ENCODE measurements at regions not wholly inside any gene's neighbourhood (a gene's known extent, or its start where the extent isn't known, plus 50 kb on each side); places are given as distances from the start of the nearest gene placed in this dataset.
A peak's percentile ranks its signal among the peaks of the same experiment; 100 is the strongest.

- intact Hi-C loops (cut with micrococcal nuclease) = loop anchor here (5.0 kb wide), 1 partner anchor 937 kb away; no protein-coding TSS in a partner anchor
- no peak overlapping the region for H3K4me2 ChIP-seq (ENCODE audit: low read length)
- POLR2A ChIA-PET = no interaction called here
Measured at GRCh38 chr2:216775043-216775453, 79.7 kb upstream of the IGFBP5 start.

GRCh38 chr2:216774620-216775019 lies 79.3 kb upstream of the IGFBP5 start:
- DNase-seq (ENCODE audit: low read depth, low spot score) = no peak
- CTCF ChIA-PET = no interaction called here
- no TSS peak for BruUV-seq (replicated peaks)

More at GRCh38 chr2:216775043-216775453, 79.7 kb upstream of the IGFBP5 start:
- no peak overlapping the region for H2AFZ ChIP-seq (ENCODE audit: low read depth, low read length, poor library complexity, severe bottlenecking)
- H3K27ac ChIP-seq (ENCODE audit: low read depth, low read length) = no peak overlapping the region
- DNase-seq (ENCODE audit: low read depth, low spot score) (peak; percentile 4), ATAC-seq (no peak)
- H3K9me2 ChIP-seq (ENCODE audit: insufficient read depth) = no peaks in the 10 kb centered on the region
- H3K9ac ChIP-seq (ENCODE audit: low read length) = no peak overlapping the region
- H3K36me3 ChIP-seq (ENCODE audit: control insufficient read depth in 1 of 2, insufficient read depth in 2 of 2, low read length in 2 of 2) = no peaks in the 10 kb centered on the region
- H3K4me1 ChIP-seq (ENCODE audit: control insufficient read depth in 1 of 2, insufficient read depth in 2 of 2, low read length in 2 of 2) = no peaks in the 10 kb centered on the region
- H3K4me3 ChIP-seq (replicated peaks in 1 of 2; ENCODE audit: low read depth in 1 of 2, low read length in 2 of 2) = no peak overlapping the region
- 0 out of 2 replicates have a peak, but pooled peaks have one; percentile 11 for TF ChIP-seq MAX (IDR thresholded peaks at IDR 0.05)
- no peak for TF ChIP-seq FOSL1 (IDR thresholded peaks at IDR 0.05; ENCODE audit: low read depth)
- ChIA-PET RAD21 (ENCODE audit: low non-redundant PET in 1 of 2, low total read pairs in 2 of 2, uncharacterized antibody in 2 of 2, unreplicated experiment in 2 of 2) (interaction anchor here in 1 of 2 experiments (0.5 kb wide), 1 partner anchor 174 kb away, joined by 3 read pairs; no protein-coding TSS in a partner anchor), CTCF (no interaction called here)
- BruUV-seq (replicated peaks) = no TSS peak
- H3K9me3 ChIP-seq (ENCODE audit: control insufficient read depth in 1 of 2, insufficient read depth in 1 of 2, low read depth in 1 of 2, low read length in 2 of 2) = no peaks in the 10 kb centered on the region
- no peaks in the 10 kb centered on the region for H4K20me1 ChIP-seq (ENCODE audit: insufficient read depth)
- peaks cover 8% of the 10 kb centered on the region for H3K27me3 ChIP-seq (ENCODE audit: insufficient read depth, low read length)
- no peaks in the 10 kb centered on the region for H3K79me2 ChIP-seq (ENCODE audit: insufficient read depth, low read length)

More at GRCh38 chr2:216774620-216775019, 79.3 kb upstream of the IGFBP5 start:
- POLR2A ChIA-PET = no interaction called here
- H3K27ac ChIP-seq (ENCODE audit: low read depth, low read length) = no peak overlapping the region
- H3K79me2 ChIP-seq (ENCODE audit: insufficient read depth, low read length) = no peaks in the 10 kb centered on the region
- H4K20me1 ChIP-seq (ENCODE audit: insufficient read depth) = no peaks in the 10 kb centered on the region
- no peak overlapping the region for H3K9ac ChIP-seq (ENCODE audit: low read length)
- ATAC-seq = no peak
- RAD21 ChIA-PET (ENCODE audit: low non-redundant PET in 1 of 2, low total read pairs in 2 of 2, uncharacterized antibody in 2 of 2, unreplicated experiment in 2 of 2) = no interaction called here
- H3K4me2 ChIP-seq (ENCODE audit: low read length) = no peak overlapping the region
- intact Hi-C loops (cut with micrococcal nuclease) = loop anchor here (5.0 kb wide), 1 partner anchor 938 kb away; no protein-coding TSS in a partner anchor
- H3K4me3 ChIP-seq (replicated peaks in 1 of 2; ENCODE audit: low read depth in 1 of 2, low read length in 2 of 2) = no peak overlapping the region
- no peaks in the 10 kb centered on the region for H3K36me3 ChIP-seq (ENCODE audit: control insufficient read depth in 1 of 2, insufficient read depth in 2 of 2, low read length in 2 of 2)
- H3K4me1 ChIP-seq (ENCODE audit: control insufficient read depth in 1 of 2, insufficient read depth in 2 of 2, low read length in 2 of 2) = no peaks in the 10 kb centered on the region
- peaks cover 9% of the 10 kb centered on the region for H3K27me3 ChIP-seq (ENCODE audit: insufficient read depth, low read length)
- no peak overlapping the region for H2AFZ ChIP-seq (ENCODE audit: low read depth, low read length, poor library complexity, severe bottlenecking)
- no peak for TF ChIP-seq ZNF274 (IDR thresholded peaks at IDR 0.05; ENCODE audit: low read depth, low read length)
- no peak for TF ChIP-seq CEBPB (IDR thresholded peaks at IDR 0.05; ENCODE audit: low read depth)
- TF ChIP-seq CTCF (IDR thresholded peaks at IDR 0.05 in 2 of 3, conservative IDR thresholded peaks at IDR 0.05 in 1 of 3; ENCODE audit: borderline replicate concordance in 1 of 3, insufficient read depth in 1 of 3, low read depth in 2 of 3, low read length in 2 of 3) = no peak
- no peak for TF ChIP-seq ATF3 (IDR thresholded peaks at IDR 0.05)
- TF ChIP-seq SRF (IDR thresholded peaks at IDR 0.05; ENCODE audit: low read depth) = no peak
- no peak for TF ChIP-seq CBX3 (IDR thresholded peaks at IDR 0.05; ENCODE audit: low read depth)
- no peak for TF ChIP-seq JUND (IDR thresholded peaks at IDR 0.05)
- no peak for TF ChIP-seq EZH2phosphoT487 (IDR thresholded peaks at IDR 0.05; ENCODE audit: borderline replicate concordance)
- no peak for TF ChIP-seq EGR1 (IDR thresholded peaks at IDR 0.05; ENCODE audit: low read depth)
- no peak for TF ChIP-seq RAD21 (IDR thresholded peaks at IDR 0.05; ENCODE audit: low read depth)
- TF ChIP-seq ELF1 (IDR thresholded peaks at IDR 0.05; ENCODE audit: borderline replicate concordance, low read depth) = no peak
- TF ChIP-seq YY1 (IDR thresholded peaks at IDR 0.05; ENCODE audit: extremely low read depth, insufficient replicate concordance, low read depth, low read length) = no peak
- TF ChIP-seq EZH2 (IDR thresholded peaks at IDR 0.05) = no peak
- TF ChIP-seq POLR2A (IDR thresholded peaks at IDR 0.05; ENCODE audit: borderline replicate concordance, extremely low read depth, insufficient read depth, insufficient read length) = no peak
- no peak for TF ChIP-seq POLR2AphosphoS5 (IDR thresholded peaks at IDR 0.05; ENCODE audit: low read depth, low read length)
- TF ChIP-seq SP1 (IDR thresholded peaks at IDR 0.05; ENCODE audit: low read depth) = no peak
- TF ChIP-seq MAX (IDR thresholded peaks at IDR 0.05) = no peak
- H3K9me2 ChIP-seq (ENCODE audit: insufficient read depth) = no peaks in the 10 kb centered on the region
- no peaks in the 10 kb centered on the region for H3K9me3 ChIP-seq (ENCODE audit: control insufficient read depth in 1 of 2, insufficient read depth in 1 of 2, low read depth in 1 of 2, low read length in 2 of 2)

All from HCT116 (cell line).